NK-92 treated with Interleukin-12 subunit alpha and Interleukin-12 subunit beta, amount 100 ng/mL, for 24 hours (cell line): ENCODE measurements at regions not wholly inside any gene's neighbourhood (a gene's known extent, or its start where the extent isn't known, plus 50 kb on each side); places are given as distances from the start of the nearest gene placed in this dataset.

Source experiments
- DNase-seq: peaks from one replicate; lab custom pipeline; 2025; lab: John Stamatoyannopoulos, UW

DNA sequence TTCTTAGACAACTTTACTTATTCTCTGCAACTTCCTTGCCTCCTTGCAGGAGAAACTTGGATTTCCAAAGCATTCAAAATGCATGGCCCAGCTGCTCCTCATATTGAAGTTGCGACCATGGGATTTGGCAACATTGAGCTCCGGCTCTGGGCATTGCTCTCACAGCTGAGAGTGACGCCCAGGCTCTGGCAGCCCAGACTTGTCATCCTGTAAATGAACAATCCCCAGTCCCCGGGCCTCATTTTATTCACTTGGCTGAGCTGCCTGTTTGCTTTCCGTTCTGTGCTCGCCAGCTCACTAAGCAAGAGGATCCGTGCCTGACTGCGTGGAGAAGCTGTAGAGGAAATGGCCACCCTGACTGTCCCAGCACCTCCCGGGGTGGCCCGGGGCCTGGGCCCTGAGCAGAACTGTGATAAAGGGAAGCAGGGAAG is 119.5 kb upstream of the CD93 start:
- DNase-seq, result no peak

DNA sequence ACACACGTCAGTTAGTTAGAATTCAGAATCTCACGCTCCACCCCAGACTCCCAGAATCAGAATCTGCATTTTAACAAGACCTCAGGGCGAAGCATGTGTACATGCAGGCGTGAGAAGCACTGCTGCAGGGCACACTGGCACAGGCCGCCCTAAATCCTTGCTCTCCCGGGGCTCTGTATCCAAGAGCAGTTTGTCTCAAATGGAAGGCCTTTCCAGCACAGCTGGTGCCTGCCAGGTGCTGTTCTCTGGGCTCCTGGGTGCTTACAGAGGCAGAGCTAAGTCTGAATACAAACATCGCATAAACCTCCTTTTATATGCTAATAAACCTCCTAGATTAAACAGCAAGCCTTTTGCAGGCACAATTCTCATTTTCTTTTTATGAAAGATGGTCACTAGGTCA is 119.1 kb upstream of the CD93 start:
- no peak for DNase-seq

DNA sequence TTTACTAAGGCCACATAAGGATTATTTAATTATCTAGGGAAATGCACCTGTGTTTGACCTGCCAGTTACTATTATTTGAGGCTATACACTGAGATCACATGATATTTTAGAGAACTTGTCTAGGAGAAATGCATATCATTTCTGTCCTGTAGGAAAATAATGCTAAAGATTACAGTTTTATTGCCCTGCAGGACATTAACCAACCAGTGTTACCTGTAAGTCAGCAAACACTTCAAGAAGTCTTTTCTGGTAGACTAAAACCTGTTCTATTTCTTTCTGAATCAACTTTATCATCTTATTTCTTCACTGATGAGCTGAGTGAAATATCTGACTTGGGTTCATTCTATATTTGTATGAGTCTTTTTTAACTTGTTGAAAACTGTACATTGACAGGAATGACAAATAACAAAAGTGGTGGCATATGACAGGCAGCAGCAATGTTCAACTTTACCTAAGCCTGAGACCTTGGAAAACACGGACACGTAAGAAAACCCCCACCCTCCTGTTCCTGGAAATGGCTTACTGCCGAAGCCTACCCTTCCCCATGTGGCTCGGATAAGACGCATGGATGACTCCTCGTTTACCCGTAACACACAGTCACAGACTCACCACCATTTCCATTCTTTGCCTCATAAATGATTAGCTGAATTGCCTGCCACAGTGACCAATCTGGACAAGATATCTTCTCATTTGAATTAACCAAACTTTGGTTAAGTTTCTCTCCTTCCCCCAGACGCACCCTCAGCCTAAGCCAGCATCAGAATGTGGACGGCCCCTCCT is 118.0 kb upstream of the CD93 start:
- DNase-seq, result no peak

DNA sequence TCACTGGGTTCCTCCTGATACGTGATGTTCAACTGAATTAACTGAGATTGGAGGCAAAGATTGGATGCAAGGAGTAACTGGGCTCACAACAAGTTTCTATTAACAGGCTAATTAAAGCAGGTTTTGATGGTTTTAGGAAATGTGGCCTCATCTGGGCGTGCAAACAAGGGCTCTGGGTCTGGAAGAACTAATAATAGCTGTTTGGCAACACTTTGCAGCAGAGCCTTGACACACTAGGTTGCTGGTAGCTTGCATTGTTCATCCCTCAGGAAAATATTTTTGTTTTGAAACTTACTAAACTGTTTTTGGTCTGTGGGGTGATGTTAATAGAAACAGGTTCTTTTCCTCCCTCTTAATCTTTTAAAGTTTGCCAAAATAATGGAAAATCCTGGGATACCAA is 117.2 kb upstream of the CD93 start:
- DNase-seq, result no peak

DNA sequence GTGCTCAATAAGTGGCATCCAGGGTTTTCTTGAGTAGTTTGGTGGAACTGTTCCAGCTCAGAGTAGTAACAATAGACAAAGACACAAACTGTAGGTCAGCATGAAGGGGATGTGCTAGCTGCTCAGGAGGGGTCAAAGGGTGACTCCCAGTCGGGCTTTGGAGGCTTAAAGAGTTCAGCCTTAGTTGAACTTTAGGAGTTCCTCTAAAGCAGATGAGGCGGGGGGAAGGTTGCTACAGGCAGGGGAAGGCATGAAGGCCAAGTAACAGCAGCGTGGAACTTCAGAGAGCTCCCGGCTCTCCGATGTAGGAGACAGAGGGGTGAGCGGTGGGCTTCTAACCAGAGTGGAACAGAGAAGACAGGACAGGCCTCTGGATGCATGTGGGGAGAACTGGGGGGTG is 115.5 kb upstream of the CD93 start:
- DNase-seq, result no peak

DNA sequence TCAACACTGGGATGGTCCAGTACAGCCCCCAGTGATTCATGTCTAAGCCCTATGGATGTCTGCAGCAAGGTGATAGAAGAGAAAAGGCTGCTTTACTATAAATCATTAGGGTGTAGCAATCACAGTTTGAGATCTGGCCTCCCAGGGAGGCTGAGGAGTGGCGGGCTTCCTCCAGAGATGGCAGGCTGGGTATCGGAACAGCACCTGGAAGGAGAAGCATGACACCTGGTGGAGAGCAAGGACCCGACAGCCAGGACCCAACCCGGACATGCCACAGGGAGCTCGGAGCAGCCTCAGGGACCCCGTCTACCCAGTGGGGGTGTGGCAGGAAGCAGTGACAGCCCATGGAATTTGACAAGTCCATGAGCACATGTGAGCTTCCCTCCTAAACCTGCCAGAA is 114.8 kb upstream of the CD93 start:
- DNase-seq, result no peak

DNA sequence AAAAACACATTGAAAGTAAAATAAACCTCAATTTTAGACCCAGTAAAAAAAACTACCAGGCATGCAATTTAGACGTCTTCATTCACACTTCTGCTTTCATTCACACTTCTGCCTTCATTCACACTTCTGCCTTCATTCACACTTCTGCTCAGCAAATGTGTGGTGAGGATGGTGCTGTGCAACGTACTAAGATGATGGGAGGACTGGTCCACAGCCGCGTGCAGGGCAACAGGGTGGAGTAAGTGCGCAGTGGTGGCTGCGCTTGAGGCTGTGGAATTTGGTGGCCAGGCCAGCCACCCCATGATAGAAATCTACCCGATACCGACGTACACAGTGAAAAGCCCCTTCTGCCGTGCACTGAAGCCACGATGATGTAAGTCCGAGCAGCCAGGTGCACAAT is 114.3 kb upstream of the CD93 start:
- no peak for DNase-seq

DNA sequence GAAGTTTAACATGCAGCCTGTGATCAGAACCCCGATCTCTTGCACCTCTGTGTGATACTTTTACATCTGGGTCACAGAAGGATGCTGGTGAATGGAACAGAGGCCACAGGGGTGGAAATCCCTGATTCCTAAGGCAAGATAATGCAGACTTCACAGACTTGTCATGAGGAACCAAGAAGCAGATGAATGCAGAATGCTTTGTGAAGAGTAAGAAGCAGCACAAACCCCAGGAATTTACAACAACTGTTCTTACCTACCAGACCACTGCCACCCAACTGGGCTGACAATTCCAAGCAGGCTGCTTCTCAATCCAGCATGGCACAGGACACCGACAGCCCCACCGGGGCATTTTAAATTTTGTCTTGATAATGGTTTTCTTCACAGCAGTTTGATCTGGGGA is 113.2 kb upstream of the CD93 start:
- DNase-seq, result no peak

DNA sequence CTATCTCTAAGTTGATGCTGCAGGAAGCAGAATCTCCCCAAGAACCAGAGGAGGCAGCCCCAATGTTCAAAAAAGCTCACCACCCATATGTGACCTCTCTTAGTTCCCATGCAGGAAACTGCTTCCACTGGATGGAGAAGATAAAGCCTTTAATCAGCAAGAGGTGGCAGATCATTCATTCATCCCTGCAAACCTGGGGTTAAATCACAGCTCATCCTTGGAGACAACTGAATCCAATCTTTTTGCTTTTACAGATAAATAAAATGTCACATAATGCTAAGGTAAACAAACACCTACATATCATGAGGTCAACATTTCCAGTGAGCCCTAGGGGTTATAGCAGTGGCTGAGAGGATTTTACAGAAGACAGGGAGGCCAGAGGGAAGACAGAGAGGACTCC is 112.7 kb upstream of the CD93 start:
- DNase-seq, result no peak

DNA sequence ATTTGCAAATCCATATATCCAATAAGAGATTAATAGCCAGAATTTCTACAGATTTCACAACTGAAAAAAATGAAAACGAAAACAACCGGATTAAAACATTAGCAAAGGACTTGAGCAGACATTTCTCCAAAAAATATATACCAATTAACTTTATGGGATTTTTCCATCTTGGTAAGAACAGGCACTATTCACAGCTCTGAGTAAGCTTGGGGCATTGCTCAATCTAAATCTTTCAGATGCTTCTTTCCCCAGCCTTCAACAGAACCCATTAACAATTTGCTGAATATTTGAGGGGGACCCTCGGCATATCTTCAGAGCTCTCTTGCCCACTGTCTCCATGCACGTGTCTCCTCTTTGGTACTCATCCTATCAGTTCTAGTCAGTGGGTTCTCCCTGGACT is 111.7 kb upstream of the CD93 start:
- no peak for DNase-seq

DNA sequence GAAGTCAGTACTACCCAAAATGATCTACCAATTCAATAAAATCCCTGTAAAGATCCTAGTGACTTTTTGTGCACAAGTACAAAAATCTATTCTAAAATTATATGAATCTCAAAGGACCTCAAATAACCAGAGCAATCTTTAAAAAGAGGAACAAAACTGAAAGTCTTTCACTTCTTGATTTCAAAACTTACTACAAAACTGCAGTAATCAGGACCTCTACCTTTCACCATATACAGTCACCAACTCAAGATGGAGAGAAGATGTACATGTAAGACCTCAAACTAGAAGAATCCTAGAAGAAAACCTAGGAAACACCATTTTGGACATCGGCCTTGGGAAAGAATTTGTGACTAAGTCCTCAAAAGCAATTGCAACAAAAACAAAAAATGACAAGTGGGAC is 109.5 kb upstream of the CD93 start:
- DNase-seq, result no peak

DNA sequence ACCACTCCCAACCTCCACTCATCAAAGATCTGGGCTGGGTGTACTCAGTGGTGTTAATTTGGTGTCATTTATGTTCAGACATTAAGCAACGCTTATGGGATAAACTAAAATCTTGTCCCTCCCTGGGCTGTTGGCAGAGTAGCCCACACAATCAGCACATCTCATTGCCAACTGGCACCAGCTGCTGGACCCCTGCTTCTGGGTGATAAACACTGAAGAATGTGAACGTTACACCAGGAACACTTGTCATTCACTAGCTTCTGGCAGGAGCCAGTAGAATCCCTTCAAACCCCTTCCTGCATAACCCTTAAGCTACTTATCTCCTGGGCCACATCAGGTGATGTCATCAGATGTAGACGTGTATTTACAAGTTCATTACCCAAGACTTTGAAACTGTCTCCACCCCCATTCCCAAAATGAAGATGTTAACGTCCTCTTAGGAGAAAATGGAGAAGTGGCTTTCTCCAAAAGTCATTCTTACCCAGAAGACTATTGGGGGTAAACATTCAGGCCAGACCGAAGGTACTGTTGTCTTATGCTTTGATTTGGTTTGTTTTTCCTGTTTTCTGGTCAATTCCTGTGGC is 107.8 kb upstream of the CD93 start:
- no peak for DNase-seq

DNA sequence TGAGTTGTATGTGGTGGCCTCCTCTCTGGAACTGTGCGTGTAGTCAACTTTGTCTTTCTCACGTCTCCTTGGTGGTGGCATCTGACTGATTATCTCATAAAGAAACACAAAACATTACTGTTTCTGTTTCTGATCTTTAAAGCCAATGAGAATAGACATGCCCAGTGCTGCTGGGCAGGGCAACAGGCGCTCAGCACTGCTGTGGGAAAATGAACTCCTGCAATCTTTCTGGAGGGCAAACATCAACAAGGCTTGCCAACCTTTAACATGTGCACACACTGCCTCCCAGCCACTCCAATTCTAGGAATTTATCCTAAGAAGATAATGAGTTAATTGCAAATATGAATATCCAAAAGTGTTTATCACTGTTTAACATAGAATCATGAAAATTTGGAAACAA is 106.3 kb upstream of the CD93 start:
- DNase-seq, result no peak

DNA sequence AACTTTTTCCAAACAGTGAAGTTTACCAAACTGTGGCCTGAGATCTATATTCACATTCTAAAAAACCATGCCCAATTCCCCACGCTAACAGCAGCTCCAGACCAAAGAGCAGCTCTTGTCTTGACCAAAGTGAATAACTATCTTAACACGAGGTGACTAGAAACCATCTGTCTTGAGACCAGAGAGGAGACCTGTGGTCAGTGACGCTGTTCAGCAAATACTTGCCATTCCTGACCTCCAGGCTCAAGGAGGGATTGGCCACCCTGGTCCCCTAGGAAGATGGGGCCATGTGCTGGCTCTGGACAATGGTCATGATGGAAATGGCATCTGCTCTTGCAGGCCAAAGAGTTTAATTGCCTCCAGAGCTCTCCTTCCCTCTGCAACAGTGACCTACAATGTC is 104.4 kb upstream of the CD93 start:
- DNase-seq, result no peak

DNA sequence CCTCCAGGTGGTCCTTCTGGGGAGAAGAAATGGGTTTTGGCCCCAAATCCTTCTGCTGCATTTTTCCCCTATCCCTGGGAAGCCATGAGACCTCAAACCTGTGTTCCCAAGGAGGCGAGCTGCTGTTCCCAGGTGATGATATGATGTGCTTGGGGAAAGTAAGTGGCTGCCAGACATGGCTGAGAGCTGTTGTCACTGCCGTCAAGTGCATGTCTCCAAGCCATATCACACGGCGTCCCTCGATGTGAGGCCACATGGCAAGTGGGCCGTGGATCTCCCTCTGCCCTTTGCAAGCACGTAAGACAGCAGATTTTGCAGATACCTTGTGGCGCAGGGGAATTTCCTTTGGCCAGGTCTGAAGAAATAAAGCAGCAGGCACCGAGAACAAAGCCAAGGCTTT is 103.7 kb upstream of the CD93 start:
- no peak for DNase-seq

DNA sequence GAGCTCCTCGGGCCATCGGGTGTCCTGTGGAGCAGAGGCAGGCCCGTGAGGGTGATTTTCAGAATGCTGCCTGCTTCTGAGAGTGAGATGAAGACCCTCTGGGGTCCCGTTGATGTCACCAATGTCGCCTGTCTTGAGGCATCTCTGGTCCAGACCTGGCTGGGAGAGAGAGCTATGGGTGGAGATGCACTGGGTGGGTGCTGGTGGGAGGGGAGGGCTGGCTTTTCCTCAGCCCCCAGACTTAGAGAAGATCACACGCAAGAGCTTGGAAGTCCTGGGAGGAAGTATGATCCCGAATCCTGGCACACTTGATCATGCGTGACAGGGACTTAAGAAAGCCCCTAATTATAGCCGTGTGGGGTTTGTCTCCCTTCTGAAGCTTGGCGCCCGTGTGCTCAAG is 103.2 kb upstream of the CD93 start:
- DNase-seq, result no peak

DNA sequence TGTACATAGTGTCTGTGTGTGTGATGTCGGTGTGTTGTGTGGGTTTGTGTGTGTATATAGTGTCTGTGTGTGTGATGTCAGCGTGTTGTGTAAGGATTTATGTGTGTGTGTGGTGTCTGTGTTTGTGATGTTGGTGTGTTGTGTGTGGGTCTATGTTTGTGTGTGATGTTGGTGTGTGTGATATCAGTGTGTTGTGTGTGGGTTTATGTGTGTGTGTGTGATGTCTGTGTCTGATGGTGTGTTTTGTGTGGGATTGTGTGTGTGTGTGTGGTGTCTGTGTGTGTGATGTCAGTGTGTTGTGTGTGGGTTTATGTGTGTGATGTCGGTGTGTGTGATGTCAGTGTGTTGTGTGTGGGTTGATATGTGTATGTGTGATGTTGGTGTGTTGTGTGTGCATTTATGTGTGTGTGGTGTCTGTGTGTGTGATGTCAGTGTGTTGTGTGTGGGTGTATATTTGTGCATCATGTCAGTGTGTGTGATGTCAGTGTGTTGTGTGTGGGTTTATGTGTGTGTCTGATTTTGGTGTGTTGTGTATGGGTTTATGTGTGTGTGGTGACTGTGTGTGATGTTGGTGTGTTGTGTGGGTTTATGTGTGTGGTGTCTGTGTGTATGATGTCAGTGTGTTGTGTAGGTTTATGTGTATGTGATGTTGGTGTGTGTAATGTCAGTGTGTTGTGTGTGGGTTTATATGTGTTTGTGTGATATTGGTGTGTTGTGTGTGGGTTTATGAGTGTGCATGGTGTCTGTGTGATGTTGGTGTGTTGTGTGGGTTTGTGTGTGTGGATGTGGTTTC is 102.4 kb upstream of the CD93 start:
- DNase-seq, result no peak

DNA sequence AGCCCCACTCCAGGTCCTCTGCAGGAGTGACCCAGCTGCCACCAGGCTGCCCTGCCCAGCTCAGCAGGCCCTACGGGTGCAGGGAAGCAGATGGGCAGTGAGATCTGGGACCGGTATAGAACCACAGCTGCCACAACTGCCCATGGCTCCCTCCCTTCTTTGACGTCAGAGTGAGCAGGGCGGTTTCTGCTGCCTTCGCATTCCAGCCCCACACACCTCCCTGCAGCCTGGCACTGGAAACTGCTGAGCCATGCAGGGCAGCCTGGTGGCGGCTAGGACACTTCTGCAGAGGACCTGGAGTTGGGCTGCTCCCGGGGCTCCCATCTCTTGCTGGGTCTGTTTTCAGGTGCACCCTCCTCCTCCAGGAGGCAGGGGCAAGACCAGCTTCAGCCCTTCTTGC is 101.6 kb upstream of the CD93 start:
- no peak for DNase-seq

DNA sequence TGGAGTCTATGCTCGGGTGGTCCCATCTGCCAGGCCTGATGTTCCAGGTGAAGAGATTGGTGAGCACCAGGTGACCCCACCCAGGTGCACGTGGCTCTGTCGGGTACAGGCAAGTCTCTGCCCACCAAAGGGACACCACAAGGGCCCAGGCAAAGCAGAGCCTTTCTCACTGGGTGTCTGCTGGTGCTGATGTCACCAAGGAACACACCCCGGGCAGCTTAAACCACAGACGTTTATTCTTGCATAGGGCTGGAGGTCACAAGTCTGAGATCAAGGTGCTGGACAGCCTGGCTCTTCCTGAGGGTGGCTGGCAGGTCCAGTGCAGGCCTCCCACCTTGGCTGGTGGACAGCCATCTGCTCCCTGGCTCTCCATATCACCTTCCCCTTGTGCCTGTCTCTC is 100.7 kb upstream of the CD93 start:
- DNase-seq, result no peak

DNA sequence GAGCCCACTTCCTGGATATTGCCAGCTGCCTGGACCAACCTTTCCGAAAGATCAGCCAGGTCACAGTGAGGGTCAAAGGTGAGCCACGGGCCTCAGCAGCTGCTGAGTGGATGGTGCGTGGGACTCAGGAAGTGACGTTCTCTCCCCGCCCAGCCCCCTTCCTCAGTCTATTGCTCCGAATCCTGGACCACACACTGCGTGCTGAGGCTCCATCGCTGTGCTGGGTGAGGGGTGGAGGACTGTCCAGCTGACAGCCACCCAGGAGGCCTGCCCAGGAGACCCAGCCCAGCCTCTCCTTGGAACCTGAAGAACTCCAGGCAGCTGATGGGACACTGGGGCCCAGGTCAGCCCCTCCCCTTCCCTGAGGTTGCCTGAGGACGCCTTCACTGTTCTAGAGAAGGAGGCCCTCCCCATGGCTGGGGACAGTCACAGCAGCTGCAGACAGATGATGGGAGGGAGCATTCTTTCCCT is 94.4 kb upstream of the CD93 start:
- DNase-seq, result no peak

DNA sequence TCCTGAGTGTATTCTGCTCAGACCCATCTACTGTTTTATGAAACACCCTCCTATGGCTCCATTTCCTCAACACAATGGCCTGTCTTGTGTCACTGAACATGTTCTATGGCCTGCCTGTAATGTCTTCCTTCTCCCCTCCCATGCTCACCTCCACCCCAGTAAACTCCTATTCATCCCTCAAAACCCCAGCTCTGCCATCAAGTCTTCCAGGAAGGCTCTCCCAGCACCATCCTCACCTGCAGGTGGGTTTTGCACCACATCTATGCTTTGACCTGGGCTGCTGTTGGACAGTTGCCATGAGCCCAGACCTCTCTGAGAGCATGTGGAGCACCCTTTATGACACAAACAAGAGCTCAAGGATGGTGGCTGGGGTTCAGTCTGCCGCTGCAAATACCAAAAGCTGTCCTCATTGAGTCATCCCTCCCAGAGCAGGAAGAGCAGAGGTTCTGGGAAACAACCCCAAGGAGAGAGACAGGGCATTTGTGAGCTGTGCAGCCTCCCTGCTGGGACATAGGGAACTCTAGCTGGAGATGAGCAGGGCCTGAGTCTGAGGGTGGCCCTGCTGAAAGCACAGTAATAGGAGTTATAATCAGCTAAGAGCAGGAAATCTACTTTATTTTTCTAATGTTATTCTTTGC is 93.8 kb upstream of the CD93 start:
- DNase-seq, result no peak

DNA sequence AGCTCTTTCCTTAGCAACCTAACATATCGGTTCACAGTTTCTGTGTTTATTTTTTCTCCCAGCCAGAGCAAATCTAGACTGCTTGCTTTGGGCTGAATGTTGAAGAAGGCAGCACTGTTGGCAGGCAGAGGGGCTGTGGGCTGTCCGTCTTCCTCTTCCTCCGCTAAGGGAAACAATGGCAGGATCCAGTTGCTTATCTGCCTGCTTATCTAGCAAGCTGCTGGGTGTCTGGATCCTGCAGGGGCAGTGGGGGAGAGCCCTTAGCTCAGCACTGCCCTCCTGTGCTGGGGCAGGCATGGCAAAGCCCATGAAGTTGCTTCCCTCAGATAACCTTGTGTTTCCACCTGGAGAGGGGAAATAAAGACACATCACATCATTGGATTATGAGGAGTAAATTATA is 92.7 kb upstream of the CD93 start:
- no peak for DNase-seq

DNA sequence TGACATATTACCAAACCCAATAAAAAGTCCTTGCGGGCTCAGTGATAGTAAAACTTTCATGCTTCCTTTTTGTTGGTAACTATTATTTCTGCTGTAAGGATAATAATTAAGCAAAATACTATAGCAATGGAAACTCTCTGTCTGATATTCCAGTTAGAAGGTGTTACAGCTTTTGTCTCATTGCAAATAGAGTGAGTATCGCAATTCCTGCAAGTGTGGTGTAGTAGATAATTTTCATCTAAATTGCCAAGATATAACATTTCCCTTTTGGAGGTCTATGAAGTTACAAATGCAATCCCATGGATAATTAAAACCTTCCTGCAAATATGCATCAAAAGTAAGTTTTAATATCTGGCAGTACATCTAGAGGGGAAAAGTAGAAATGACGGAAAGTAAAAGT is 88.7 kb upstream of the CD93 start:
- no peak for DNase-seq
